ENCODE measurements at regions not wholly inside any gene's neighbourhood (a gene's known extent, or its start where the extent isn't known, plus 50 kb on each side); places are given as distances from the start of the nearest gene placed in this dataset.

- H3K4me1 ChIP-seq (ENCODE audit: control insufficient read depth in 2 of 2, insufficient read depth in 2 of 2, low read length in 2 of 2): no peaks in the 10 kb centered on the region
- H3K27ac ChIP-seq (ENCODE audit: low read depth, low read length): no peak overlapping the region
- DNase-seq (no peak), ATAC-seq (no peak)
- CTCF ChIA-PET: no interaction called here
- H3K27me3 ChIP-seq (ENCODE audit: control insufficient read depth in 2 of 2, insufficient read depth in 2 of 2, low read length in 2 of 2): no peaks in the 10 kb centered on the region
- Mint-ChIP-seq H3K4me3 (no peak overlapping the region), H3K27ac (no peak overlapping the region), H3K27me3 (peaks cover 6 to 22% (median 11%) of the 10 kb centered on the region in 5 donors), H3K36me3 (no peaks in the 10 kb centered on the region), H3K4me1 (no peaks in the 10 kb centered on the region), H3K9me3 (no peaks in the 10 kb centered on the region)
- no peak overlapping the region for H3K4me3 ChIP-seq (ENCODE audit: low read length)
- POLR2A ChIA-PET: no interaction called here
- H3K36me3 ChIP-seq (ENCODE audit: control insufficient read depth in 2 of 3, insufficient read depth in 3 of 3, low read length in 3 of 3): no peaks in the 10 kb centered on the region
- intact Hi-C loops (cut with micrococcal nuclease): no loop called here
- no peaks in the 10 kb centered on the region for H3K9me3 ChIP-seq (ENCODE audit: control insufficient read depth in 2 of 3, low read length in 3 of 3)
Observed at GRCh38 chr11:86889001-86889341, 66.2 kb downstream of the FZD4 start.

GRCh38 chr11:86891036-86891435, 64.2 kb downstream of the FZD4 start:
- no peaks in the 10 kb centered on the region for H3K9me3 ChIP-seq (ENCODE audit: control insufficient read depth in 2 of 3, low read length in 3 of 3)
- no peak overlapping the region for H3K4me3 ChIP-seq (ENCODE audit: low read length)
- no peak for DNase-seq
- no peaks in the 10 kb centered on the region for H3K4me1 Mint-ChIP-seq
- H3K27me3 Mint-ChIP-seq: peaks cover 0 to 10% (median 2%) of the 10 kb centered on the region in 5 donors
- no peaks in the 10 kb centered on the region for H3K27me3 ChIP-seq (ENCODE audit: control insufficient read depth in 2 of 2, insufficient read depth in 2 of 2, low read length in 2 of 2)
- CTCF ChIA-PET: interaction anchor here (0.9 kb wide), 1 partner anchor 75 kb away, joined by 3 read pairs; no protein-coding TSS in a partner anchor
- no peaks in the 10 kb centered on the region for H3K36me3 ChIP-seq (ENCODE audit: control insufficient read depth in 2 of 3, insufficient read depth in 3 of 3, low read length in 3 of 3)
- H3K4me3 Mint-ChIP-seq: no peak overlapping the region
- ATAC-seq: no peak
- POLR2A ChIA-PET: no interaction called here
- H3K27ac Mint-ChIP-seq: no peak overlapping the region
- H3K27ac ChIP-seq (ENCODE audit: low read depth, low read length): no peak overlapping the region
- H3K36me3 Mint-ChIP-seq: no peaks in the 10 kb centered on the region
- no peaks in the 10 kb centered on the region for H3K9me3 Mint-ChIP-seq
- intact Hi-C loops (cut with micrococcal nuclease): no loop called here
- no peaks in the 10 kb centered on the region for H3K4me1 ChIP-seq (ENCODE audit: control insufficient read depth in 2 of 2, insufficient read depth in 2 of 2, low read length in 2 of 2)

GRCh38 chr11:86893235-86893634, 62.0 kb downstream of the FZD4 start:
- Histone ChIP-seq H3K27ac (ENCODE audit: low read depth, low read length) (no peak overlapping the region), H3K36me3 (ENCODE audit: control insufficient read depth in 2 of 3, insufficient read depth in 3 of 3, low read length in 3 of 3) (no peaks in the 10 kb centered on the region), H3K27me3 (ENCODE audit: control insufficient read depth in 2 of 2, insufficient read depth in 2 of 2, low read length in 2 of 2) (peaks cover 0 to 3% of the 10 kb centered on the region in 2 donors), H3K9me3 (ENCODE audit: control insufficient read depth in 2 of 3, low read length in 3 of 3) (no peaks in the 10 kb centered on the region), H3K4me1 (ENCODE audit: control insufficient read depth in 2 of 2, insufficient read depth in 2 of 2, low read length in 2 of 2) (no peaks in the 10 kb centered on the region), H3K4me3 (ENCODE audit: low read length) (no peak overlapping the region)
- no peak overlapping the region for H3K27ac Mint-ChIP-seq
- H3K36me3 Mint-ChIP-seq: no peaks in the 10 kb centered on the region
- intact Hi-C loops (cut with micrococcal nuclease): no loop called here
- ChIA-PET POLR2A (no interaction called here), CTCF (no interaction called here)
- DNase-seq: no peak
- no peak for ATAC-seq
- no peaks in the 10 kb centered on the region for H3K4me1 Mint-ChIP-seq
- peaks cover 0 to 14% (median 6%) of the 10 kb centered on the region in 5 donors for H3K27me3 Mint-ChIP-seq
- H3K9me3 Mint-ChIP-seq: no peaks in the 10 kb centered on the region
- H3K4me3 Mint-ChIP-seq: no peak overlapping the region

All from naive thymus-derived CD4-positive, alpha-beta T cell (primary cell).